GM19351 (cell line): ENCODE measurements at regions not wholly inside any gene's neighbourhood (a gene's known extent, or its start where the extent isn't known, plus 50 kb on each side); places are given as distances from the start of the nearest gene placed in this dataset.

Source experiments
- ATAC-seq: cut with Tn5 transposase; IDR thresholded peaks from one replicate; pipeline ENCODE4 v1.9.1; 2021; ENCODE audit warnings: mild to moderate bottlenecking, moderate library complexity; ENCODE audit not compliant: unreplicated experiment

DNA sequence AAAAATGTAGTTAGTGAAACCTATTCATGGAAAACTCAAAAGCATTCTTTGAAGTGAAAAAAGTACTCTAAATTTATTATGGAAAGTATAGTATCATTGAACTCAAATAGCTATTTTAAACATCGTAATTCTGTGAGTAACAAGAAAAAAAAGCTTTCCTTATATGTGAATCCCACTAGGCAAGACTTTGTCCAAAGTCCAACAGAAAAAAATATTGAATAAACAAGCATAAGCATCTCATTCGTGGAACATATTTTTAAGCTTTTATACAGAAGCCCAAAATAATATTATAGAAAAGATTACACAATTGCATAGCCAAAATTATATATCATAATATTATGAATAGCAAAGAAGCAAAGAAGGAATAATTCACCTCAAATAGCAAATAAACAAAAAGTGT, 79.4 kb upstream of the IFNE start:
- ATAC-seq, result no peak

DNA sequence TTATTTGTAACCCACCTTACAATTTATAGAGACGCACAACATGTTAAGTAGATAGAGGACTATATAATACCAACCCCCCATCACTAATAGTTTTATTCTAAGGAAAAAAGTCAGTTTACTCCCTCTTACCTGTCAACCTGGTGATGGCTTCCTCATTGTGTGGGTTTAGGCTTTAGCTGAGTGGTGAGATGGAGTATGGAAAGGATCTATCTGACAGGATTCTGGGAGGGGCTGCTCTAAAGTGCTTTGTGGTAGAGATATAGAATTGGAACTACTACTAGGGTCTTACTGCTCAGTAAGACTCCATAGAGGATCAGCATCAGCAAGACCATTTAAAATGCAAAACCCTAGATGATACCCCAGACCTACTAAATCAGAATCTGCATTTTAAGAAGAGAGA, 82.1 kb upstream of the IFNE start:
- ATAC-seq, result no peak

- no peak for ATAC-seq
Measured at GRCh38 chr9:21565155-21565554, 83.0 kb upstream of the IFNE start.

DNA sequence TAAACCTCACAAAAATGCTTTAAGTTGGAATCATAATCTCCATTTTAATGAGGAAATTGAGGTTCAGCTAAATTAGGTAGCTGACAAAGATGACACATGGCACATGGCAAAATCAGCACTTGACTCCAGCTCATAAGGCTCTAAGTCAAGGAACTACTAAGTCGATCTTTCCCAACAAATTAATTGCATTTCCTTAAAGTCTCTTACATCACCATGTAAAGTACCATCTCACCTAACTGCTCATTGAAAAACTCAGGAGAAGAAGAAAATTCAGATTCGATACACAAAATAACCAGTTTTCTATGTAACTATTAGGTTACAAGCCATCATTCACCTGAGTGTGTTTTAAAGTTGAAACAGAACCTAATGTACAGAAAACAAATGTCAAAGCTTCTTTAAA, 85.8 kb upstream of the IFNE start:
- ATAC-seq, result no peak

DNA sequence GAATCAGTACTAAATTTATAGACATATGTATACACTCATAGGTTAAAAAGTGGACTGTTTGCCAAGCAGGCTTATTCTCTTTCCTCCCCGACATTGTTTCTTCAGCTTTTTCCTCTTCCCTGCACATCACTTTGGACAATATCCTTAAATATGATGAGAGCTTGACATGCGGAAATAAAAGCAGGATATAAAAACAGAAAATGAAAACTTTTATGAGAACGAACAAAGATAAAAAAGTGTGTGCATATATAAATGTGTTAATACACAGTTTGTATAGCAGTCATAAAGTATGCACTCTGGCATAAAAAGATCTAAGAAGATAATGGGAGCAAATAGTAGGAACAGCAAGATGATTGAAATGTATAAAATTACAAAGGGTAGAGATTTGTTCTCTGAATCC, 86.4 kb upstream of the IFNE start:
- no peak for ATAC-seq

DNA sequence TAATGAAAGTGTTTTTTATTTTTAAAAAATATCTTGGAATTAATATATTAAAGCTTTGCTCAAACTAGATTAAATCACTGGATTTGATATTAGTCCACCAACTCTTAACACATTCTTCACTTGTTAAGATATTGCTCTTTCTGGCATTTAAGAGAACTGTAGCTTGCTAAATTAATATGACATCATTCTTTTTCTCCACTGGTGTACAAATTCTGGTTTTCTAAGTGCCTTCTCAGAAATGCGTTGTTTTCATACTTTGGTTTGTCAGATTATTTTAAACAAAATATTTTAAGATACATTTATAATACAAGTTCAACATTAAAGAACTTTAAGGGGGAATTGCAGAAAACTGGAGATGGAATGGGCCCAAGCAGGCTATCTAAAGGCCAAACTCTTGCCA, 87.6 kb upstream of the IFNE start:
- no peak for ATAC-seq

DNA sequence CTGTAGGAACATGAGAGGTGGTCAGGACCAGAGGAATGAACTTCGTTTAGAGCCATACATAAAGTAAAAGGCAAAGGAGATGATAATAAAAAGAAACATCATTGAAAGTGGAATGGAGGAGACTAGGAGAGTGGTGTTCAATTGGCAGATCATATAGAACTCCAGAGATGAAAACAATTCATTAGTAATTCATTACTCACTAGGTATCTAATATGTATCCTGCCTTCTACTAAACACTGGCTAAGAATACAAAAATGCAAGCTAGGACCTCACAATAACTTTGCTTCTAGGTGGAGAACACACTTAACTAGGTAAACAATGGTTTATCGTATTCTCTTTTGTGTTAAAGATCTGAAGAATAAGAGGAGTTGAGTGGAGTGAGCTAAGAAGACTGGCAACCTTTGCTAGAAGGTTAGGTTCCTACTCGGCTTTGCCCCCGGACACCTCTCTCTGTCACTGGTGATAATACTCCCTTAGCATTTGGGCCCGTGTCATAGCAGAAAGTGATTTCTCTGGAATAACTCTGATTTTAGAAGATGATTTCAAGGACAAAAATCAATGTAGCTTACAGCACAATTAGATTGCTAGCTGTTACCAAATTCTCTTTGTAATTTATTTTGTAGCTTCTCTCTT, 88.6 kb upstream of the IFNE start:
- no peak for ATAC-seq

DNA sequence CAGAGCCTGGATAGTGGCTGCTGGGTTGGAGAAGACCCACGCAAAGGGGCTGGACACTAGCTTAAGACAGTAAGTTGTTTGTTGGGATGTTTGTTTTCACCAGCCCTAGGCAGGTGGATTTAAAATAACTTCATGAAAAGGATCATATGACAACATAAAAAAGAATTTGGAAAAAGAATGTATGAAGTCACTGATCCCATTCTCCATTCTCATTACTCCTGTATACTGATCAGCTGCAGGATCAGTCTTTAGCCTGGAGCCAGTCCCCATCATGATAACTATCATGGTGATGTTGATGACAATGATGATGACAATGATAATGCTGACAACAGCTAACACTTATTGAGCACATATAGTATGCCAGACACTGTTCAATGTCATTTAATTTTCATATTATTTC, 92.1 kb upstream of the IFNE start:
- ATAC-seq, result no peak

- peak; percentile 65 for ATAC-seq
Measured at GRCh38 chr9:21576331-21577189, 94.4 kb upstream of the IFNE start.

- ATAC-seq, result no peak
Measured at GRCh38 chr9:21579247-21579671, 97.1 kb upstream of the IFNE start.

- ATAC-seq, result no peak
Measured at GRCh38 chr9:21579743-21580142, 97.6 kb upstream of the IFNE start.

DNA sequence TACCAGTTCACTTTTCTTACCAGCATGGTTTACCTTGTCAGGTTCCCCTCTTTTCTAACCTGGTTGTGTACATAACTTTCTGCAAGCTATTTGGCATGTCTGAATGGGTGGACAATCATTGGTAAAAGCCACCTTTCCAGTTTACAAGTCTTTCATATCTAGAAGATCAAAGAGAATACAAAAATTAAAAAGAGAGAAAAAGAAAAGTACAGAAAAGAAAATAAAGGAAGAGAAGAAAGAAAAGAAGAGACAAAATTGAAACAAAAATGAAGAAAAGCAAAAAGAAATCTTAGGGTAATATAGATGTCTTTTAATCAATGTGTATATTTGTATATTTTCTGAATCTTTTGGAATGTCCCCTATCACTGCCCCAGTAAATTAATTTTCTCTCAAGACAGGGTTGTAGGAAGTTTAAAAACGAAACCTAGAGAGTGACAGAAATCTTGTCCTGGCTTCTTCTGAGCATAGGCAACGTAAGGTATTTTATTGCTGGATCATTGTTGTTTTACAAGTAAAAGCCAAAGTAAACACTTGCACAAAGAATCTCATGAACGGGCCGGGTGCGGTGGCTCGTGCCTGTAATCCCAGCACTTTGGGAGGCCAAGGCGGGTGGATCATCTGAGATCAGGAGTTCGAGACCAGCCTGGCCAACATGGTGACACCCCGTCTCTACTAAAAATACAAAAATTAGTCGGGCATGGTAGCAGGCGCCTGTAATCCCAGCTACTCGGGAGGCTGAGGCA, 98.7 kb upstream of the IFNE start:
- ATAC-seq, result no peak

DNA sequence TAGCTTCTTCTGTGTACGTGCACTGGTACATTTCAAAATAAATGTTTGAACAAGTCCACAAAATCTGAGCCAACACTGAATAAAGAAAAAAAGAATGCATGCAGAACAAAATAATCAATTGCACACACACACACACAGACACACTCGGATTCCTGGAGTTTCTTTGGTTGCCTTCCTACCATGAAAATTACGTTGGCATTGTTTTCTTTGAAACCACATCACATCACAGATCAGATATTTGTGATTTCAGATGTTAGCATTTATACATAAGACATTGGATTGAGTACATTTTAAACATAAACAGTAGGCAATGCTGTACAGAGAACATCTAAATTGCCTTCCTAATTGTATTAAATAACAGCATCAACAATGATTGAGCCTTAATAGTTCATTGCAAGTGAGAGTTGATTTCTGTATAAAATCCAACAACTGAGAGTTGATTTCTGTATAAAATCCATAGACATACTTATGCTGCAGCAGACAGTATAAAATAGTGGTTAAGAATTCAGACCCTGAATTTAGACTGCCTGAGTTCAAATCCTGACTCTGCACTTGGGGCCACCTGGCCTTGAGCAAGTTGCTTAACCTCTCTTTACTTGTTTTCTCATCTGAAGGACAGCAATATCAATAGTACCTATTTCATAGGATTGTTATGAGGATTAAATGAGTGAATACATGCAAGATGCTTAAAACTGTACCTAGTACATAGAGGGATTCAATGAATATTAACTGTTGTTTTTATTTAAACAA, 101.7 kb upstream of the IFNE start:
- no peak for ATAC-seq

GRCh38 chr9:21584890-21585289, 102.8 kb upstream of the IFNE start:
- ATAC-seq, result no peak

DNA sequence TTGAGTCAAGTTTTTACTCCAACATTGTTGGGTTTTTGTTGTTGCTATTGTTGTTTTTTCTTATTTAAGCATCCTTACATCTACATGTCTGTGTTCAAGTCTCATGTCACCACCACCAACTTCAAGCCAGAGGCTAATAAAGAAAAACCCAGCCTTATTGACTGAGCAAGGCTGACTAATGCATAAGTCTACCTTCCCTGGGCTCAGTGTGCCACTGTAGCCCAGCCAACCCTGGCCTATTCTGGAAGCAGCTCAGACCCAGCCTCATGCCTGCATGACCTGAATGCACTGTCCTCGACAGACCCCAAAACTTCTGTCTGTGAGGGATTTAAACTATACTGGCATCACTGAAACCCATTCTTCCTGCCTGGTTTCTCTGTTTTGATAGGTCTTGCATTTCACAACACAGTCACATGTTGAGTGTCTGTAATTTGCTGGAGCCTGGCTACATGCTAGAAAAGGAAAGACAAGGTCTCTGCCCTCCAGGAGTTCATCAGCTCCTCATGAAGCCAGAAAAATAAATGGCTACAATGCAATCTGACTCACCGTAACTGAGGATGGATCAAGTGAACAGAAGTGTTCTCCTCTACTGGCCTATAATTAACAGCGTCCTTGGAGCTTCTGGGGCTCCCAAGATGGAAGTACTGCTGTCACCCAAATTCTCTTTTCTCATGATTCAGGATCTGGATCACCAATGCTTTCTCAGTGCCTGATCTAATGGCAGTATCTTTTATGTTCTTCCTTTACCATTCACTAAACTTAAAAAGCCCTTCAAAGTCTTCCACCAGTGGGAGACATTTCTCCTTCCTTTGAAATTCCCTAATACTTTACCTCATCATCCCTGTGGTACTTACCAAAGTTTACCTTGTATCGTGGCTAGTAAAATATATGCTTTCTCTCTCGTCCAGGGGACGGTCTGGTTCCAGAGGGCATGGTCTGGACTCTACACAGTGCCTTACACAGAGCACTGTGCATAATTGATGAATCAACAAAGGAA, 103.9 kb upstream of the IFNE start:
- no peak for ATAC-seq

GRCh38 chr9:21589344-21590056, 107.4 kb upstream of the IFNE start:
- ATAC-seq, result no peak

DNA sequence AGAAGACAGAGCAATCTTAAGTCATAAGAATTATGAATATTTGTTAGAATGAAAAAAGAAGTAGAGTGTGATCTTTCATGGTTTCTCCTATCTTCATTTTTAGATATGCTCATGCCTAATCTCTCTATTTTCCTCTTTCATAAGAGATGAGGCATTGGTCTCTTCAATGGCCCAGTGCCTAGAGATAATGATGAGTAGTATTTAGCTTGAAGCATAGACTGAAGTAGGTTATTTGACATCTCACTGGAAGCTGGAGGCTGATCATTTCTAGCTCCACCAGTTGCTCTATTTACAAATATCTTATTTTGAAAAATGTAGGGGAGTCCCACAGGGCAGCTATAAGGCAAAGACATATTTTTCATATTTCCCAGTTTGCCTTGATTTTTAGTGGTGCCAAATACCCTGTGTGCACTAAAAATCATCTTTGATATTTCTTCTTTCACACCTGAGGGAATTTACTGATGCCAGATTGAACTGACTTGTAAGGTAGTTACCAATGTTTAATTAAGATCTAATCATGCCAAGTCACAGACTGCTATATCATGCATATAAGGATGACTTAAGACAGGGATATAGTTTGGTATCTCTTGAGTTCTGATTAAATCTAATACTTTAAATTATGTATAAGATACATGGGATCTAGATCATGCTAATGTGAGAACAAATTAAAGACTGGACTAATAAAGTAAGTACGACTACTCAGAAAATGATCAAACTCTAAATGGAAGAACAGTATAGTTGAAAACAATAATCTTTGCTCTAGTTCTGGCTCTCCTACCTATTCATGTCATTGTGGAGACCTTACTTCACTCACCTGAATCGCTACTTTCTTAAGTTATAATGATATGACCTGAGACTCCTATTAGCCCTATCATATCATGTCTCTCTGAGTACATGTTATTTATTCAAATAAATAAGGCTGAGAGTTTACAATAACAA, 108.2 kb upstream of the IFNE start:
- ATAC-seq, result no peak
